Colon (tissue), 2 donors: ENCODE measurements at regions not wholly inside any gene's neighbourhood (a gene's known extent, or its start where the extent isn't known, plus 50 kb on each side); places are given as distances from the start of the nearest gene placed in this dataset.

Experiments
- FAIRE-seq: peaks from 2 replicates; lab custom pipeline; 2012; peaks lifted over from hg19 to GRCh38; lab: Jason Lieb, UNC
- donor health status: control.
- donor health status: control.

GRCh38 chr1:47635111-47635510 lies 197.3 kb downstream of the FOXD2 start:
- no peak for FAIRE-seq

DNA sequence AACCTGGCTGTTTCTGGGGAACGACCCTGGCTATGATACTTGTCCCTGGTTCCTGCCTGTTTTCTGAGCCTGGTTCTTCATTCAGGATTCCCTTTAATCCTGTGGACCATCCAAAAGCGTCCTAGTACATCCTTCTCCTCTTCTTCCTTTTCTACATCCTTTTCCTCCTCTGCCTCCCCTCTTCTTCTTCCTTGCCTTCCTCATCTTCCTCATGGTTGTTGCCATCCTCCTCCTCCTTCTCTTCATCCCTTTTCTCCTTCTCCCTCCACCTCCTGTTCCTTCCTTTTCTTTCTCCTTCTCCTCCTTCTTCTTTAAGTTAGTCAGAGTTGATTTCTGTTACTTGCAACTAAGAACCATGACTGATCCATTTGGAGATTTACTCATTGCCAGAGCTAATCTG lies 197.8 kb downstream of the FOXD2 start:
- no peak for FAIRE-seq

DNA sequence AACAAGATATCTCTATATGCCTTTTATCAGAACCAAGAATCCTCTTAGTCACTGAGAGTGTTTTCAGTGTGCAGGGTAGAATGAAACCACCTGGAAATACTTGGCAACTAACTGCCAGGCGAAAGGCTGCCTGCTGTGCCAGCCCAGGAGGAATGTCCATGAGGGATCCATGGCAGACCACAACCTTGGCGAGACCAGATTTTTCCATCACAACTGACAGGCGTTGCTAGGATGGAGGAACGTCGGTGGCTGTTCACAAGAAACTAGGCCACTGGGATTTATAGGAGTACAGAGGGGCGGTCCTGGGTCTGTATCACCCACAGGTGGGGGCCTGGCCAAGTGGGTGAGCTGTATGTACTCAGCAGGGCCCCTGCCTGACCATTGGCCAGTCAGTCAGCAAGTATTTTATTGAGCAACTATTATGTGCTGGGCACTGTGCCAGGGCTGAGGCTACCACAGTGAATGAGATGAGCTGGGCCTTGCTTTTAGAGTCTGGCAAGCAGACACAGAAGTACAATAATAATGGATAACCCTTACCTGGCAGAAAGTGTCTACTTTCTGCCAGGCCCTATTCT lies 199.4 kb downstream of the FOXD2 start:
- FAIRE-seq = no peak

GRCh38 chr1:47638240-47638639 lies 200.4 kb downstream of the FOXD2 start:
- FAIRE-seq = no peak

GRCh38 chr1:47638713-47639112 lies 200.9 kb downstream of the FOXD2 start:
- FAIRE-seq = no peak

DNA sequence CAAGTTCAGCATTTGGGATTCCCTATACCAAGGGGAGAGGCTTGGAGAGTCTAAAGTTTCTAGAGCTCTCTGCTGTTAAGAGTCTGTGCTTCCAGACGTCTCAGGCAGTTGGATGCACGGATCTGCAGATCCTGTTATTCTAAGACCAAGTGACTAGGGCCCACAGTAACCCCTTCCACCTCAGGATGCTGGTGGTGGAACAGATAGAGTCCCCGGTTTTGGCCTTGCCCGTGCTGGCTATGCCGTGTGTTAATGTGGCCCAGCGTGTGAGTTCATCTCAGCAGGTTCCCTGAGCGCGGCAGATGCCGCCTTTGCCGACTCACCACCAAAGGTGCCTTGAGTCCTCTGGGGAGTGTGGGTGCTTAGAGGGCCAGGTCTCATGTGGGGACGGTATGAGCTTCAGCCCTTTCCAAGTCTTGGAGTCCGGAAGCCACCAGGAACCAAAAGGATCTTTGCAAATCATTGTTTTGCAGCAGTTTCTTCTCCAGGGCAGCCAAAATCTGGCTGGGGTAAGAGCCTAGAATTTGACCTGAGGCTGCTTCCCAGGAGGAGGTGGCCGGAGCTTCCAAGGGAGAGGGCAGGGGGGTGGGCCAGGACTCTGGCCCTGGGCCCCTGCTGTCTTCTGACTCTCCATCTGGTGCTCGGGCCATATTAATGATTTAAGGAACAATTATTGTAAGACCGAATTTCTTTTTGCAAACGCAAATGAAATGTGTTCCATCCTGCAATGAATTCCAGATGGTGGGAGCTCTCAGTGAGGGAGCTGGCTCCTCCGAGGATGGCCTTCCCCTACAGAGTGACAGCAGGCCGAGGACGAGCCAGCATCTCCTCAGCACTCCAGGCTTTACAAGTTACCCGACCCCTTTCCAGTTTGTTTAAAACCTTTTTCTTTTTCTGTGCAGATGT lies 205.7 kb downstream of the FOXD2 start:
- no peak for FAIRE-seq

GRCh38 chr1:47644212-47644573 lies 206.3 kb downstream of the FOXD2 start:
- no peak for FAIRE-seq

- no peak for FAIRE-seq
Observed at GRCh38 chr1:47645151-47645550, 207.3 kb downstream of the FOXD2 start.

DNA sequence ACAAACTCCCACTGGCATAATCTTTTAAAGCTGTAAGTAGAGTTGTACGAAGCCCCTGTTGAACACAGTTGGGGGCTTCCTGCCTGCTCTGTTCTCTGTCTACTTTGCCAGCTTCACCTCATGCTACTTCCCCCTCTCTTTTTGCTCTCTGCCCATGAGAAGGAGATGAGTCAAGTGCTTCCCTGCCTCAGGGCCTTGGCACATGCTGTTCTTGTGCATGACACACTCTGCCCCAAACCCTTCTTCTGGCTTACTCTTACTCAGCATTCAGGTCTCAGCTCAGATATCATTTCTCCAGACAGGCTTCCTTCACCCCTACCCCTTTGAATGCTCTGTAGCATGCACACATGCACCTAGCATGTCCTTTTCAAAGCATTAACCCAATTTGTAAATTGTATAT lies 208.8 kb downstream of the FOXD2 start:
- no peak for FAIRE-seq

DNA sequence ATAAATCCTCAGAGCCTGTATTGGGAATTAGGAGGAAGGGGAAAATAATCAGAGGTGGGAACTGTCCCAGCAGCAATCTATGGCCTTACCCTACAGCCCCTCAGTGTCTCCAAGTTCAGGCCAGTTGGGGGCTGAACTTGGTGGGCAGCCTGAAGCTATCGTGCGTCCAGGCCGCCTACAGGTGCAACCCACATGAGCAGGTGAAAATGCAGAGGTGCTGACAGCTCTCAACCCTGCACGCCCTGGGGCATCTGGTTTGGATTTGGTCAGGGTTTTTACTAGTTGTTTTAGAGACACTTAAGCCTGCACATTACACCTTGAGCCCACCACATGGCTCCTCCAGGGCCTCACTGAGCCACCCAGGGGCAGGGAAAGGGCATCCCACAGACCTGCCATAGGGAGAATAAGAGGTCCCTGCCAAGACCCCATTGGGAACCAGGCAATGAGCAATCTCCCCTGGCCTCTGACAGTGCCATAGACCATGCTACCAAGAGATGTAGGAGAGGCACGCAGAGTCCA lies 209.5 kb downstream of the FOXD2 start:
- FAIRE-seq = no peak

- FAIRE-seq = no peak
Observed at GRCh38 chr1:47650205-47650604, 212.4 kb downstream of the FOXD2 start.

GRCh38 chr1:47650611-47651010 lies 212.8 kb downstream of the FOXD2 start:
- no peak for FAIRE-seq

GRCh38 chr1:47651311-47652089 lies 213.7 kb downstream of the FOXD2 start:
- FAIRE-seq = no peak

GRCh38 chr1:47655521-47656300 lies 217.9 kb downstream of the FOXD2 start:
- FAIRE-seq = no peak

DNA sequence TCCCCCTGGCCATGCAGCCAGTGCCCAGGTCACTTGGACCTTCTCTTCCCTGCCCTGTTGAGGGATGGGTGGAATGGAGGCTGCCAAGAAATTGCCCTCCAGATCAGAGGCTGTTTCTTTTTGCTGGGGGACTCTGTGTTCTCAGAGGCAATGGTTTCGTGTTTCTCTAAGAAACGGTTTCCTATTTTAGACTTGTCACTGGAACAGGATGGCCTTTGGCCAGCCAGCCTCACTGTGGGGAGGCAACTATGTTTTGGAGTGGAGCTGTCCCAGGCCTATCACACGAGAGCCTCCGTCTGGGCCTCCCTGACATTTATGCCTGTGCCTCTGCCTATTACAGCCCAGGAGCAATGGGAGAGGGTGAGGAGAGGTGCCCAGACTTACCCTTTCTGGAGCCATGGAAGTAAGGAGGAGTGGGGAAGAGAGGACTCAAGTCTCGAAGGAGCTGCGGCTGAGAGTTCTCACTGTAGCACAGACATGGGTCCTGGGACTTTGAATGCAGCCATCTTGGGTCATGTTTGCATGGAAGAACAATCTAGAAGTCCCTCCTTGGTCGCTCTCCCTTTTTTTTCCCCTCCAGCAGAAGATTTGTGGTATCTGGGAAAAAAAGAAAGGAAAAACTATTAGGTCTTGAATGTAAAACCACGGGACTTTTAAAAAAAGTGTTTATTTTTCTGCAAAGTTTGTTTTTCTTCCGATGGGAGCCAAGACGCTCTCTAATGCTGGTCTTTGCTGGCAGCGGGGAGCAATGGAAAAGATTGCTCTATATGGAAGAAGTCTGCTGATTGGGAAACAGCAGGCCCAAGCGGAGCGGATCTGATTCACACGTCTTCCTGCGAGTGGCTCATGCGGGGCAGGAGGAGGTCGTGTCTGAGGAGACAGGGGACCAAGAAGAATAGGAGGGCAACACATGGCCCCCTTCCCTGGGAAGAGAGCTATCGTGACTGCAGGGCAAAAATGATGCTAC lies 219.2 kb downstream of the FOXD2 start:
- FAIRE-seq = no peak

DNA sequence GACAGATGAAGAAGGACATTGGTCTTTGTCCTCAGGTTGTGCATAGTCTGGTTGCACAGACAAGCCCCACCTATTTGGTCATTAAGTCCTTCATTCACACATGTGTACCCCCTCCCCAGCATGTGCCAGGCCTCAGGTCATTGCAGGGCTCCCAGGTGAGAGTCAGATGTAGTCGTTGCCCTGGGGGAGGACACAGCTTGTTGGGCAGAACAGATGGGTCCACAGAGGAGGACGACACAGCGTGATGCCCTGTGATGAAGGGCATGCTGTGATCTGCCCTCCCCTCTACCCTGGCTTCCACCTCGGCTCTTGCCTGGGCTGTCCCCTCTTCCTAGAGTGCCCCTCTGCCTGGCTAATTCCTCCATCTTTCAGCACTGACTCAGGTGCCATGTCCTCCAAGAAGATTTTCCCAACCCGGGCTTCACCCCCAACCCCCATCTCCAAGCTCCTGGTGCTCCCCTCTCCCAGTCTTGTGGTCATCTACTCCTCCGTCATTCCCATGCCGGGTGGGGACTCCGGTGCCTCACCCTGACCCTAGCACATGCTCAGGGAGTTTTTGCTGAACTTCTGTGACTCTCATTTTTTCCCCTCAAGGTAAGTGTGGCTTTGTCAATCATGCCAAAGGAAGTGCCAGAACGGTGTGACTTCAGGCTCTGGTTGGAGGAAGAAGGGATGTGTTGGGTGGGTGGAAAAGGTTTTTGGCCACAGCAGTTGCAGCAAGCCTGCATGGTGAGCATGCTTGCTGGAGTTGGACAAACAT lies 220.5 kb downstream of the FOXD2 start:
- FAIRE-seq = no peak

GRCh38 chr1:47659146-47659545 lies 221.3 kb downstream of the FOXD2 start:
- no peak for FAIRE-seq

DNA sequence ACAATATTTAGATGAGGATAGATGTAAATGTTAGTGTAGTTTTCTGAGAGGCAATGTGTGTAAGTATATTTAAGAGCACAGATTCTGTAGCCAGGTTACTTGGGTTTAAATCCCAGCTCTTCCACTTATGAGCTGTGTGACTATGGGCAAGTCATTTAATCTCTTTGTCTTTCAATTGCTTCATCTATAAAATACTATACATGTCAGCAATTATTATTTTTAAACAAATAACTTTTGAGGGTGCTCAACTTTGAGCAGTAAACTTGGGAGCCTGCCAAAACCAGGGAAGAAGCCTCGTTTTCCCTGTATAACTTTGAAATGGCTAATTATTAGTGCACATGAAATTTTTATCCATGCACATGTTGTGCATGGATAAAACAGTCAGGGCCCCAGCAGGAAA lies 222.8 kb downstream of the FOXD2 start:
- FAIRE-seq = no peak

- no peak for FAIRE-seq
Observed at GRCh38 chr1:47661040-47661439, 223.2 kb downstream of the FOXD2 start.

DNA sequence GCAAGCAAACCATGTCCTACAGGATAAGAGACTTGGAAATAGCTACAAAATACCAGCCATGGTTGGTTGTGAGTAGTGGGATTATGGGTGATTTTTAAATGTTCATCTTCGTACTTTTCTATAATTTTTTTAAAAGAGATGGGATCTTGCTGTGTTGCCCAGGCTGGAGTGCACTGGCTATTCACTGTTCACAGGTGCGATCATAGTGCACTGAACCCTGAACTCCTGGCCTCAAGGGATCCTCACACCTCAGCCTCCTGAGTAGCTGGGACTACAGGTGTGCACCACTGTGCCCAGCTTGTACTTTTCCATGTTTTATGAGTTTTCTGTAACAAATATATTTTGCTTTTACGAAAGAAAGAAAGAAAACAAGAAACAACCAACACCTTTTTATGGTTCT lies 224.2 kb downstream of the FOXD2 start:
- no peak for FAIRE-seq
